ENCODE measurements at regions not wholly inside any gene's neighbourhood (a gene's known extent, or its start where the extent isn't known, plus 50 kb on each side); places are given as distances from the start of the nearest gene placed in this dataset.

DNA sequence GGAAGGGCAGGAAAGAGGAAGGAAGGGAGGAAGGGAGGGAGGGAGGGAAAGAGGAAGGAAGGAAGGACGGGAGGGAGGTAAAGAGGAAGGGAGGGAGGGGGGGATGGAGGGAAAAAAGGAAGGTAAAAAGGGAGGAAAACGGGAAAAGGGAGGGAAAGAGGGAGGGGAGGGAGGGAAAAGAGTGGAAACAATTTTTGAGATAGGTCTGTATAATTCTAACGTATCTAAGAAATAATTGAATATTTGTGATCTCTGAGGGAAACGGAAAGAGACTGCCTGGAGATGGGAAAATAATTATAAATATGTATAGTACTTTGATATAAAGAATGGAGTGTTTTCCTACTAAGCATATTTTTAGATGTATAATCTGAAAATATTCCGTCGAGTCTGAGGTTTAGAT, 158.2 kb upstream of the FOXK1 start:
- no peak for TF ChIP-seq POLR2A (IDR thresholded peaks at IDR 0.05)
- TF ChIP-seq, protein P1, sequence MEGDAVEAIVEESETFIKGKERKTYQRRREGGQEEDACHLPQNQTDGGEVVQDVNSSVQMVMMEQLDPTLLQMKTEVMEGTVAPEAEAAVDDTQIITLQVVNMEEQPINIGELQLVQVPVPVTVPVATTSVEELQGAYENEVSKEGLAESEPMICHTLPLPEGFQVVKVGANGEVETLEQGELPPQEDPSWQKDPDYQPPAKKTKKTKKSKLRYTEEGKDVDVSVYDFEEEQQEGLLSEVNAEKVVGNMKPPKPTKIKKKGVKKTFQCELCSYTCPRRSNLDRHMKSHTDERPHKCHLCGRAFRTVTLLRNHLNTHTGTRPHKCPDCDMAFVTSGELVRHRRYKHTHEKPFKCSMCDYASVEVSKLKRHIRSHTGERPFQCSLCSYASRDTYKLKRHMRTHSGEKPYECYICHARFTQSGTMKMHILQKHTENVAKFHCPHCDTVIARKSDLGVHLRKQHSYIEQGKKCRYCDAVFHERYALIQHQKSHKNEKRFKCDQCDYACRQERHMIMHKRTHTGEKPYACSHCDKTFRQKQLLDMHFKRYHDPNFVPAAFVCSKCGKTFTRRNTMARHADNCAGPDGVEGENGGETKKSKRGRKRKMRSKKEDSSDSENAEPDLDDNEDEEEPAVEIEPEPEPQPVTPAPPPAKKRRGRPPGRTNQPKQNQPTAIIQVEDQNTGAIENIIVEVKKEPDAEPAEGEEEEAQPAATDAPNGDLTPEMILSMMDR (IDR thresholded peaks at IDR 0.05): no peak
